ENCODE measurements at regions not wholly inside any gene's neighbourhood (a gene's known extent, or its start where the extent isn't known, plus 50 kb on each side); places are given as distances from the start of the nearest gene placed in this dataset.

- H3K4me3 Mint-ChIP-seq = no peak overlapping the region
- Histone ChIP-seq H3K27me3 (ENCODE audit: control insufficient read depth, insufficient read depth, low read length) (no peaks in the 10 kb centered on the region), H3K4me3 (ENCODE audit: low read depth, low read length) (no peak overlapping the region), H3K9me3 (ENCODE audit: control insufficient read depth in 2 of 2, low read length in 2 of 2) (no peaks in the 10 kb centered on the region), H3K27ac (ENCODE audit: insufficient read depth, low read length, poor library complexity, severe bottlenecking) (no peak overlapping the region), H3K36me3 (ENCODE audit: control insufficient read depth, insufficient read depth, low read length) (no peaks in the 10 kb centered on the region), H3K4me1 (ENCODE audit: control insufficient read depth, insufficient read depth, low read length, poor library complexity, severe bottlenecking) (no peaks in the 10 kb centered on the region)
- H3K4me1 Mint-ChIP-seq = no peaks in the 10 kb centered on the region
- H3K9me3 Mint-ChIP-seq = peaks cover 0 to 3% (median 0%) of the 10 kb centered on the region in 7 donors
- no peaks in the 10 kb centered on the region for H3K36me3 Mint-ChIP-seq
- H3K27ac Mint-ChIP-seq = no peak overlapping the region
- DNase-seq = no peak
- ATAC-seq (ENCODE audit: low read depth in 2 of 2) = no peak
- no peaks in the 10 kb centered on the region for H3K27me3 Mint-ChIP-seq
Observed at GRCh38 chr10:44198096-44198779, 186.7 kb downstream of the CXCL12 start.

GRCh38 chr10:44197646-44198045 lies 187.3 kb downstream of the CXCL12 start:
- no peaks in the 10 kb centered on the region for H3K36me3 Mint-ChIP-seq
- Histone ChIP-seq H3K4me1 (ENCODE audit: control insufficient read depth, insufficient read depth, low read length, poor library complexity, severe bottlenecking) (no peaks in the 10 kb centered on the region), H3K27me3 (ENCODE audit: control insufficient read depth, insufficient read depth, low read length) (no peaks in the 10 kb centered on the region), H3K36me3 (ENCODE audit: control insufficient read depth, insufficient read depth, low read length) (no peaks in the 10 kb centered on the region), H3K4me3 (ENCODE audit: low read depth, low read length) (no peak overlapping the region), H3K9me3 (ENCODE audit: control insufficient read depth in 2 of 2, low read length in 2 of 2) (no peaks in the 10 kb centered on the region), H3K27ac (ENCODE audit: insufficient read depth, low read length, poor library complexity, severe bottlenecking) (no peak overlapping the region)
- H3K9me3 Mint-ChIP-seq = peaks cover 0 to 3% (median 0%) of the 10 kb centered on the region in 7 donors
- no peak for DNase-seq
- no peak overlapping the region for H3K4me3 Mint-ChIP-seq
- no peak overlapping the region for H3K27ac Mint-ChIP-seq
- ATAC-seq (ENCODE audit: low read depth in 2 of 2) = no peak
- no peaks in the 10 kb centered on the region for H3K27me3 Mint-ChIP-seq
- no peaks in the 10 kb centered on the region for H3K4me1 Mint-ChIP-seq

DNA sequence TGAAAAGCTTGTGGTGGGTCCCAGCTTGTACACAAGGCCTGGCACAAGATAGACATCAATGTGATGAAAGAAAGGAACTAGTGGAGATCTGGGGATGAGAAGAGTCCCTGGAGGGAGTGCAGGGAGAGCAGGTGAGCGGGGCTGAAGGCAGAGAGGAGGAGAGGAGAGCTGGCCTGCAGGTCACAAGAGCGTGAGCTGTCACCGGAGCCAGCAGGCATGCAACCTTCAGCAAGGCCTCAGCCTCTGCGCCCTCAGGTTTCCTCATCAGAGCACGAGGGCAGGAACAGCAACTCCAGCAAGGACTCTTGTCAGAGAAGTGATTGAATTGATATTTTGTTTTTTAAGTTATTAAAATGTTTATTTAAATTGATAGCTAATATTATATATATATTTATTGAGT lies 188.6 kb downstream of the CXCL12 start:
- Histone ChIP-seq H3K27ac (ENCODE audit: insufficient read depth, low read length, poor library complexity, severe bottlenecking) (no peak overlapping the region), H3K4me1 (ENCODE audit: control insufficient read depth, insufficient read depth, low read length, poor library complexity, severe bottlenecking) (no peaks in the 10 kb centered on the region), H3K4me3 (ENCODE audit: low read depth, low read length) (no peak overlapping the region), H3K9me3 (ENCODE audit: control insufficient read depth in 2 of 2, low read length in 2 of 2) (no peaks in the 10 kb centered on the region), H3K27me3 (ENCODE audit: control insufficient read depth, insufficient read depth, low read length) (no peaks in the 10 kb centered on the region), H3K36me3 (ENCODE audit: control insufficient read depth, insufficient read depth, low read length) (no peaks in the 10 kb centered on the region)
- Mint-ChIP-seq H3K36me3 (no peaks in the 10 kb centered on the region), H3K4me3 (no peak overlapping the region), H3K9me3 (peaks cover 0 to 5% (median 0%) of the 10 kb centered on the region in 7 donors), H3K27me3 (no peaks in the 10 kb centered on the region), H3K27ac (no peak overlapping the region), H3K4me1 (no peaks in the 10 kb centered on the region)
- no peak for DNase-seq
- no peak for ATAC-seq (ENCODE audit: low read depth in 2 of 2)

DNA sequence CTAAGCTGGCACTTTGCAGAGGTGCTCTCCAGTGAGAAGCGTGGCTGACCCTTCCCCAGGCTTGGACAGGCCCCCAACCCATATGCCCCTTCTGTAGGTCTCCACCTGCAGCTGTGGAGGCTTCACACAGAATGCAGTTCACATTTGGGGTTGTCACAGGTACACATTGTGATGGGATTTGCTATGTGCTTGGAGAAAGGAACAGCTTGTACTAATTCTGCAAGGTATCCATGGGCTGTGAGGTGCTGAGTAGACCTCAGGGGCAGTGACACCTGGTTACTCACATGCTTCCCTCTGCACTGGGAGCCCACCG lies 188.9 kb downstream of the CXCL12 start:
- Mint-ChIP-seq H3K9me3 (peaks cover 0 to 5% (median 0%) of the 10 kb centered on the region in 7 donors), H3K27ac (no peak overlapping the region), H3K27me3 (no peaks in the 10 kb centered on the region), H3K4me1 (no peaks in the 10 kb centered on the region), H3K4me3 (no peak overlapping the region), H3K36me3 (no peaks in the 10 kb centered on the region)
- DNase-seq (no peak), ATAC-seq (ENCODE audit: low read depth in 2 of 2) (no peak)
- no peaks in the 10 kb centered on the region for H3K9me3 ChIP-seq (ENCODE audit: control insufficient read depth in 2 of 2, low read length in 2 of 2)
- H3K4me3 ChIP-seq (ENCODE audit: low read depth, low read length) = no peak overlapping the region
- H3K27ac ChIP-seq (ENCODE audit: insufficient read depth, low read length, poor library complexity, severe bottlenecking) = no peak overlapping the region
- no peaks in the 10 kb centered on the region for H3K27me3 ChIP-seq (ENCODE audit: control insufficient read depth, insufficient read depth, low read length)
- no peaks in the 10 kb centered on the region for H3K36me3 ChIP-seq (ENCODE audit: control insufficient read depth, insufficient read depth, low read length)
- no peaks in the 10 kb centered on the region for H3K4me1 ChIP-seq (ENCODE audit: control insufficient read depth, insufficient read depth, low read length, poor library complexity, severe bottlenecking)

GRCh38 chr10:44195112-44196007 lies 189.5 kb downstream of the CXCL12 start:
- H3K27ac Mint-ChIP-seq = no peak overlapping the region
- no peaks in the 10 kb centered on the region for H3K36me3 Mint-ChIP-seq
- H3K4me3 ChIP-seq (ENCODE audit: low read depth, low read length) = no peak overlapping the region
- no peak overlapping the region for H3K4me3 Mint-ChIP-seq
- no peaks in the 10 kb centered on the region for H3K27me3 ChIP-seq (ENCODE audit: control insufficient read depth, insufficient read depth, low read length)
- H3K9me3 Mint-ChIP-seq = peaks cover 0 to 5% (median 0%) of the 10 kb centered on the region in 7 donors
- H3K4me1 ChIP-seq (ENCODE audit: control insufficient read depth, insufficient read depth, low read length, poor library complexity, severe bottlenecking) = no peaks in the 10 kb centered on the region
- H3K9me3 ChIP-seq (ENCODE audit: control insufficient read depth in 2 of 2, low read length in 2 of 2) = no peaks in the 10 kb centered on the region
- H3K36me3 ChIP-seq (ENCODE audit: control insufficient read depth, insufficient read depth, low read length) = no peaks in the 10 kb centered on the region
- DNase-seq (no peak), ATAC-seq (ENCODE audit: low read depth in 2 of 2) (no peak)
- no peak overlapping the region for H3K27ac ChIP-seq (ENCODE audit: insufficient read depth, low read length, poor library complexity, severe bottlenecking)
- H3K4me1 Mint-ChIP-seq = no peaks in the 10 kb centered on the region
- no peaks in the 10 kb centered on the region for H3K27me3 Mint-ChIP-seq

GRCh38 chr10:44194435-44194834 lies 190.5 kb downstream of the CXCL12 start:
- Mint-ChIP-seq H3K27me3 (no peaks in the 10 kb centered on the region), H3K9me3 (peaks cover 0 to 5% (median 0%) of the 10 kb centered on the region in 7 donors), H3K4me3 (no peak overlapping the region), H3K4me1 (no peaks in the 10 kb centered on the region), H3K27ac (no peak overlapping the region), H3K36me3 (no peaks in the 10 kb centered on the region)
- ATAC-seq (ENCODE audit: low read depth in 2 of 2) = no peak
- no peaks in the 10 kb centered on the region for H3K27me3 ChIP-seq (ENCODE audit: control insufficient read depth, insufficient read depth, low read length)
- H3K4me1 ChIP-seq (ENCODE audit: control insufficient read depth, insufficient read depth, low read length, poor library complexity, severe bottlenecking) = no peaks in the 10 kb centered on the region
- H3K36me3 ChIP-seq (ENCODE audit: control insufficient read depth, insufficient read depth, low read length) = no peaks in the 10 kb centered on the region
- no peak overlapping the region for H3K4me3 ChIP-seq (ENCODE audit: low read depth, low read length)
- H3K9me3 ChIP-seq (ENCODE audit: control insufficient read depth in 2 of 2, low read length in 2 of 2) = no peaks in the 10 kb centered on the region
- no peak overlapping the region for H3K27ac ChIP-seq (ENCODE audit: insufficient read depth, low read length, poor library complexity, severe bottlenecking)
- no peak for DNase-seq

DNA sequence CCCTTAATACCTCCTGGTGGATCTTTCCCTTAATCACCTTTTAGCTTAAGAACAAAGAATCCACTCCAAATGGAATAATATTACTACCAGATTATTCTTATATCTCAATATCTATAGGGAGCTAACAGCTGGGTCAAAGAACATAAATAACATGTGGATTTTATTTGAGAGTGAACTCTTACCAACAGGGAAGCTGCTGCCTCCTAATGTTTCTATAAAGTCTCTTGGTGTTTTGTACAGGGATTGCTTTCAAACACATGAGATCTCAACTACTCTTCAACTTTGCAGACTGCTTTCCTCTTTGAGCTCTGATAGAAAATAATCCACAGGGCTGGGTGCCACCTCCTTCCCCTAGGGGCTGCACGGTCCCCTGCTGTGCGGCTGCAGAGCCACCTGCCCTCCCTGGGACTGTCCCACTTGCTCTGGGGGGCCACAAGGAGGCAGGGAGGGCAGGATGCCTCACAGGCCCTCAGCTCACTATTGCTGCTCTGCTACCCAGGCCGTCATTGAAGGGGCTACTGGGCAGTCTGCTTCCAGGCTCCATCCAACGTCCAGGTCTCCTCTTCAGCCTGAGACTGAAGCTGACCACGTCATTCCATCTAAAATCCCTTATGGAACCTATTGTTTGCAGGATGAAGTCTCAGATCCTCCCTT lies 191.2 kb downstream of the CXCL12 start:
- Histone ChIP-seq H3K9me3 (ENCODE audit: control insufficient read depth in 2 of 2, low read length in 2 of 2) (no peaks in the 10 kb centered on the region), H3K27me3 (ENCODE audit: control insufficient read depth, insufficient read depth, low read length) (no peaks in the 10 kb centered on the region), H3K4me3 (ENCODE audit: low read depth, low read length) (no peak overlapping the region), H3K27ac (ENCODE audit: insufficient read depth, low read length, poor library complexity, severe bottlenecking) (no peak overlapping the region), H3K4me1 (ENCODE audit: control insufficient read depth, insufficient read depth, low read length, poor library complexity, severe bottlenecking) (no peaks in the 10 kb centered on the region), H3K36me3 (ENCODE audit: control insufficient read depth, insufficient read depth, low read length) (no peaks in the 10 kb centered on the region)
- Mint-ChIP-seq H3K9me3 (peaks cover 0 to 5% (median 0%) of the 10 kb centered on the region in 7 donors), H3K4me1 (no peaks in the 10 kb centered on the region), H3K27me3 (no peaks in the 10 kb centered on the region), H3K27ac (no peak overlapping the region), H3K36me3 (no peaks in the 10 kb centered on the region), H3K4me3 (no peak overlapping the region)
- DNase-seq (no peak), ATAC-seq (ENCODE audit: low read depth in 2 of 2) (no peak)
